ENCODE measurements at regions not wholly inside any gene's neighbourhood (a gene's known extent, or its start where the extent isn't known, plus 50 kb on each side); places are given as distances from the start of the nearest gene placed in this dataset.

DNA sequence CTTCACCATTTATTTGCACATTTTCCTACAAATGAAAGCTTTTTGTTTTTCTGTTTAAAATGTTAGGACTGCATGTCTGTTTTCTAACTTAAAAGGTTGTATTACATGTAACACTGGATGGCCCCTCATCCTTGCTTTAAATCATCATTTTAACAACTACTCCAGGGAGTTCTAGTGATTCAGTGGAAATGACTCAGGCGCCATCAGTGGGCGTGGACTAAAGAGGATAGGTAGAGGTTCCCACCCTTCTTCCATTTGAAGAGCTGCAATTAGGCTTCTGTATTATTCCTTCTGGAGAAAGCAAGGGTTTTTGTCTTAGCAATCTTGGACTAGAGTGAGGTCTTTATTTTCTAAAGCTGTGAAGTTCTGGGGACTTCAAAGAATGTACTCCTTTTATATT lies 213.7 kb downstream of the TMEM38B start:
- TF ChIP-seq, protein P1, sequence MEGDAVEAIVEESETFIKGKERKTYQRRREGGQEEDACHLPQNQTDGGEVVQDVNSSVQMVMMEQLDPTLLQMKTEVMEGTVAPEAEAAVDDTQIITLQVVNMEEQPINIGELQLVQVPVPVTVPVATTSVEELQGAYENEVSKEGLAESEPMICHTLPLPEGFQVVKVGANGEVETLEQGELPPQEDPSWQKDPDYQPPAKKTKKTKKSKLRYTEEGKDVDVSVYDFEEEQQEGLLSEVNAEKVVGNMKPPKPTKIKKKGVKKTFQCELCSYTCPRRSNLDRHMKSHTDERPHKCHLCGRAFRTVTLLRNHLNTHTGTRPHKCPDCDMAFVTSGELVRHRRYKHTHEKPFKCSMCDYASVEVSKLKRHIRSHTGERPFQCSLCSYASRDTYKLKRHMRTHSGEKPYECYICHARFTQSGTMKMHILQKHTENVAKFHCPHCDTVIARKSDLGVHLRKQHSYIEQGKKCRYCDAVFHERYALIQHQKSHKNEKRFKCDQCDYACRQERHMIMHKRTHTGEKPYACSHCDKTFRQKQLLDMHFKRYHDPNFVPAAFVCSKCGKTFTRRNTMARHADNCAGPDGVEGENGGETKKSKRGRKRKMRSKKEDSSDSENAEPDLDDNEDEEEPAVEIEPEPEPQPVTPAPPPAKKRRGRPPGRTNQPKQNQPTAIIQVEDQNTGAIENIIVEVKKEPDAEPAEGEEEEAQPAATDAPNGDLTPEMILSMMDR (conservative IDR thresholded peaks at IDR 0.05) = no peak
- H3K4me1 Mint-ChIP-seq = peaks cover 29 to 36% of the 10 kb centered on the region in 2 experiments
- no peak overlapping the region for H3K56ac ChIP-seq (ENCODE audit: insufficient read length, low read depth, low read length)
- no peak overlapping the region for H3K4ac ChIP-seq (ENCODE audit: low read depth, low read length)
- no peak overlapping the region for H2BK5ac ChIP-seq (ENCODE audit: insufficient read length, low read length)
- no peaks in the 10 kb centered on the region for H3K79me2 ChIP-seq (ENCODE audit: insufficient read depth, low read length)
- H3K9me3 Mint-ChIP-seq = peaks cover 6% of the 10 kb centered on the region in 2 experiments; a peak in 4 of 5 replicates
- no peak overlapping the region for H2BK15ac ChIP-seq (ENCODE audit: low read depth, low read length)
- no peak overlapping the region for H3K18ac ChIP-seq (ENCODE audit: insufficient read length, low read depth, low read length)
- H3K27ac ChIP-seq (ENCODE audit: insufficient read length, low read depth, low read length) = no peak overlapping the region
- no peak overlapping the region for H3T11ph ChIP-seq (ENCODE audit: low read length)
- H2BK20ac ChIP-seq (ENCODE audit: low read depth, low read length, poor library complexity, severe bottlenecking) = no peak overlapping the region
- H3K23ac ChIP-seq (ENCODE audit: insufficient read length, low read depth, low read length) = no peak overlapping the region
- H3K4me1 ChIP-seq (ENCODE audit: insufficient read depth, low read length) = peaks cover 12% of the 10 kb centered on the region; the same call in 1 of the 2 replicates
- H2BK120ac ChIP-seq (ENCODE audit: low read depth, low read length, poor library complexity, severe bottlenecking) = no peak overlapping the region
- H3K23me2 ChIP-seq (ENCODE audit: insufficient read length, low read depth, low read length, poor library complexity, severe bottlenecking) = no peaks in the 10 kb centered on the region
- H3K79me1 ChIP-seq (ENCODE audit: insufficient read depth, low read depth, low read length, poor library complexity, severe bottlenecking) = no peaks in the 10 kb centered on the region
- no peak overlapping the region for H3K4me2 ChIP-seq (ENCODE audit: insufficient read depth, insufficient read length, low read length)
- no peak overlapping the region for H2BK12ac ChIP-seq (ENCODE audit: insufficient read length, low read depth, low read length)
- H2AK5ac ChIP-seq (ENCODE audit: insufficient read length, low read length) = no peak overlapping the region
- no peak overlapping the region for H2AFZ ChIP-seq (ENCODE audit: low read length)
- H4K20me1 ChIP-seq (ENCODE audit: control insufficient read depth, insufficient read depth, insufficient read length) = no peaks in the 10 kb centered on the region
- no peaks in the 10 kb centered on the region for H3K27me3 Mint-ChIP-seq (ENCODE audit: low read depth)
- no peak overlapping the region for H3K9ac ChIP-seq (ENCODE audit: extremely low read depth, insufficient read length, low read length)
- H4K8ac ChIP-seq (replicated peaks; ENCODE audit: insufficient read length, low read depth, low read length) = no peak overlapping the region
- no peak overlapping the region for H3K4me3 Mint-ChIP-seq
- H4K91ac ChIP-seq (ENCODE audit: insufficient read length, low read depth, low read length) = no peak overlapping the region
- H4K5ac ChIP-seq (ENCODE audit: insufficient read length, low read depth, low read length) = no peak overlapping the region
- no peaks in the 10 kb centered on the region for H3K9me3 ChIP-seq (ENCODE audit: control insufficient read depth, low read depth, low read length)
- no CpG with 5 or more reads among the region's 2 CpGs for WGBS (ENCODE audit: extremely low coverage, insufficient read length, low lambda C conversion rate)
- H3K27ac Mint-ChIP-seq = no peak overlapping the region
- peaks cover 0 to 20% (median 3%) of the 10 kb centered on the region in 3 experiments; a peak in 4 of 7 replicates for H3K36me3 Mint-ChIP-seq (ENCODE audit: insufficient read depth in 1 of 3, low read depth in 3 of 3)
- DNase-seq = no peak
- H3K27me3 ChIP-seq (ENCODE audit: insufficient read depth, low read length) = no peaks in the 10 kb centered on the region
- no peak overlapping the region for H3K14ac ChIP-seq (ENCODE audit: insufficient read depth, low read length)

All from H9 (cell line).